Transverse colon (tissue), 4 donors: ENCODE measurements at regions not wholly inside any gene's neighbourhood (a gene's known extent, or its start where the extent isn't known, plus 50 kb on each side); places are given as distances from the start of the nearest gene placed in this dataset.

ENCODE experiments used
- DNase-seq: peaks from one replicate; pipeline ENCODE4 v3.0.0-alpha.2; 2019
- H3K27ac ChIP-seq, 4 donors: fragments of 200-600 bp; sonication (generic); 2 replicates each; pipeline ENCODE4 v1.5.1; 2016 to 2018; ENCODE audit warnings: inconsistent platforms in 4 of 4
- H3K27me3 ChIP-seq: fragments of 200-600 bp; sonication (generic); 2 replicates; pipeline ENCODE4 v1.5.1; 2017; ENCODE audit warnings: inconsistent platforms
- H3K36me3 ChIP-seq, 4 donors: fragments of 200-600 bp; sonication (generic); 2 replicates each; pipeline ENCODE4 v1.5.1; 2017 to 2019; ENCODE audit warnings: inconsistent platforms in 4 of 4
- H3K4me1 ChIP-seq, 4 donors: fragments of 200-600 bp; sonication (generic); 2 replicates each; pipeline ENCODE4 v1.5.1; 2017 to 2020; ENCODE audit warnings: inconsistent platforms in 4 of 4
- H3K4me3 ChIP-seq, 4 donors: fragments of 200-600 bp; sonication (generic); 1 replicate in 1 of 4; 2 replicates in 3 of 4; pipeline versions ENCODE4 v1.5.1 to v1.6.1; 2017 to 2019; ENCODE audit warnings: inconsistent platforms in 4 of 4
- H3K9me3 ChIP-seq, 2 donors: fragments of 200-600 bp; sonication (generic); 2 replicates each; pipeline ENCODE4 v1.5.1; 2017 to 2019; ENCODE audit warnings: inconsistent platforms in 2 of 2
- CTCF ChIP-seq, 5 experiments: fragments of 200-600 bp in 3 of 5; fragments of 450-650 bp in 2 of 5; sonication (generic) in 3 of 5; IDR thresholded peaks; 1 replicate in 2 of 5; 2 replicates in 3 of 5; pipeline ENCODE4 v1.5.1; 2016 to 2017; ENCODE audit warnings: antibody characterized with exemption in 5 of 5, inconsistent platforms in 3 of 5, mild to moderate bottlenecking in 2 of 5, moderate library complexity in 1 of 5
- EP300 ChIP-seq: sonication (generic); formaldehyde crosslinking; IDR thresholded peaks from one replicate; pipeline ENCODE4 v1.6.1; 2017; ENCODE audit warnings: antibody characterized with exemption, low read depth
- POLR2A ChIP-seq: fragments of 450-650 bp; IDR thresholded peaks from one replicate; pipeline ENCODE4 v1.6.1; 2016; ENCODE audit warnings: antibody characterized with exemption, mild to moderate bottlenecking, moderate library complexity
- POLR2AphosphoS5 ChIP-seq, 3 donors: sonication (generic); formaldehyde crosslinking; IDR thresholded peaks; one replicate each; pipeline ENCODE4 v1.6.1; 2016; ENCODE audit warnings: antibody characterized with exemption in 3 of 3
- WGBS, 2 donors: methylation state at CpG; one replicate each; pipeline ENCODE4 v1.1.5; 2018; ENCODE audit warnings: low coverage in 1 of 2; 5-methylcytosine and 5-hydroxymethylcytosine counted together
- in situ Hi-C, 4 donors: fragments of 200-750 bp; cut with MboI; loops; one replicate each; pipeline versions ENCODE4 v1.15.0 to v1.15.1; 2017; ENCODE audit warnings: low sequenced_read_pairs in 3 of 4, low pct_ligation_motif_present in 1 of 4, low pct_unique_long_range_greater_than_20kb in 1 of 4
- intact Hi-C: fragments of 100-400 bp; cut with DNase I; formaldehyde crosslinking; loops from one replicate; pipeline ENCODE4 v1.15.1; 2023; ENCODE audit warnings: low total_unique reads

GRCh38 chr20:12264711-12265110, 347.0 kb downstream of the BTBD3 start:
- no peaks in the 10 kb centered on the region for H3K4me1 ChIP-seq
- TF ChIP-seq POLR2A (no peak), CTCF (IDR thresholded peaks at IDR 0.05) (no peak)
- DNase-seq, result no peak
- in situ Hi-C loops (no loop called here), intact Hi-C loops (no loop called here)
- no peaks in the 10 kb centered on the region for H3K36me3 ChIP-seq
- H3K9me3 ChIP-seq, result no peaks in the 10 kb centered on the region
- no peaks in the 10 kb centered on the region for H3K27me3 ChIP-seq
- no peak overlapping the region for H3K27ac ChIP-seq
- H3K4me3 ChIP-seq, result no peak overlapping the region
- WGBS, 2 donors, result 81 to 91% methylated on average over 7 of the region's 7 CpGs

GRCh38 chr20:12265662-12266061, 348.0 kb downstream of the BTBD3 start:
- Histone ChIP-seq H3K4me1 (no peaks in the 10 kb centered on the region), H3K9me3 (no peaks in the 10 kb centered on the region), H3K36me3 (no peaks in the 10 kb centered on the region), H3K4me3 (no peak overlapping the region), H3K27ac (no peak overlapping the region), H3K27me3 (no peaks in the 10 kb centered on the region)
- WGBS, 2 donors, result 83% methylated on average over 8 of the region's 8 CpGs; no CpG with 5 or more reads in 1 of the 2 donors
- in situ Hi-C loops (no loop called here), intact Hi-C loops (no loop called here)
- TF ChIP-seq POLR2AphosphoS5 (IDR thresholded peaks at IDR 0.05), result no peak
- no peak for TF ChIP-seq CTCF (IDR thresholded peaks at IDR 0.05)
- TF ChIP-seq EP300, result no peak
- no peak for TF ChIP-seq POLR2A
- no peak for DNase-seq

- H3K4me1 ChIP-seq, result no peaks in the 10 kb centered on the region
- intact Hi-C loops (no loop called here), in situ Hi-C loops (no loop called here)
- no peak for DNase-seq
- TF ChIP-seq CTCF (IDR thresholded peaks at IDR 0.05) (no peak), POLR2AphosphoS5 (IDR thresholded peaks at IDR 0.05) (no peak), POLR2A (no peak), EP300 (no peak)
- H3K9me3 ChIP-seq, result no peaks in the 10 kb centered on the region
- 85 to 100% methylated on average over 3 to 6 of the region's 6 CpGs for WGBS, 2 donors
- no peak overlapping the region for H3K27ac ChIP-seq
- no peaks in the 10 kb centered on the region for H3K36me3 ChIP-seq
- no peaks in the 10 kb centered on the region for H3K27me3 ChIP-seq
- no peak overlapping the region for H3K4me3 ChIP-seq
Measured at GRCh38 chr20:12269579-12269978, 351.9 kb downstream of the BTBD3 start.

- in situ Hi-C loops, result no loop called here
- TF ChIP-seq POLR2AphosphoS5 (IDR thresholded peaks at IDR 0.05) (no peak), CTCF (IDR thresholded peaks at IDR 0.05) (no peak), EP300 (no peak), POLR2A (no peak)
Measured at GRCh38 chr20:12270863-12271262, 353.2 kb downstream of the BTBD3 start.

More at GRCh38 chr20:12270863-12271262, 353.2 kb downstream of the BTBD3 start:
- no peaks in the 10 kb centered on the region for H3K4me1 ChIP-seq
- H3K27me3 ChIP-seq, result no peaks in the 10 kb centered on the region
- 71 to 84% methylated on average over 4 of the region's 4 CpGs for WGBS, 2 donors
- H3K27ac ChIP-seq, result no peak overlapping the region
- H3K36me3 ChIP-seq, result no peaks in the 10 kb centered on the region
- intact Hi-C loops, result no loop called here
- DNase-seq, result no peak
- H3K9me3 ChIP-seq, result no peaks in the 10 kb centered on the region
- no peak overlapping the region for H3K4me3 ChIP-seq
